K562 (cell line): ENCODE measurements at regions not wholly inside any gene's neighbourhood (a gene's known extent, or its start where the extent isn't known, plus 50 kb on each side); places are given as distances from the start of the nearest gene placed in this dataset.

Experiments used
- ATAC-seq: fragments of 200-7000 bp; cut with Tn5 transposase; 3 replicates; pipeline ENCODE4 v1.9.1; 2020; ENCODE audit warnings: moderate library complexity
- BruUV-seq: library from RNA; stranded (reverse); fragments of 400-500 nt; replicated peaks from 2 replicates; lab custom pipeline; 2021; lab: Mats Ljungman, UMichigan
- CTCF ChIA-PET: fragments of 300-600 bp; formaldehyde crosslinking; extraction: SDS; loops from one replicate; lab custom pipeline; 2021; ENCODE audit warnings: low intra/inter-chr PET ratio; lab: Yijun Ruan, JAX
- POLR2A ChIA-PET: fragments of 300-600, 350-650 bp; sonication (Branson Sonifier 250); formaldehyde crosslinking; extraction: SDS; loops from one replicate; lab custom pipeline; 2021; ENCODE audit warnings: antibody characterized with exemption, inconsistent platforms; lab: Yijun Ruan, JAX
- DNase-seq, 4 experiments: peaks; one replicate each; pipeline versions ENCODE4 v3.0.0 to v3.0.0-alpha.2; 2011 to 2018; ENCODE audit warnings: low spot score in 3 of 4, mixed read lengths in 3 of 4; ENCODE audit errors: extremely low read depth in 1 of 4
- FAIRE-seq: peaks from 2 replicates; lab custom pipeline; 2011; peaks lifted over from hg19 to GRCh38; lab: Jason Lieb, UNC
- H2AFZ ChIP-seq: 2 replicates; pipeline ENCODE4 v1.6.0; 2011; ENCODE audit warnings: low read depth, low read length, control low read depth, inconsistent platforms
- H3K27ac ChIP-seq: fragments of 200-600 bp; 3 replicates; pipeline ENCODE4 v1.8.0; 2011; ENCODE audit warnings: low read depth, mild to moderate bottlenecking, control low read depth, inconsistent platforms, low read length, moderate library complexity, mixed read lengths; ENCODE audit errors: extremely low read depth
- H3K27me3 ChIP-seq, 2 experiments: fragments of 300-600 bp in 1 of 2; 2 replicates in 1 of 2; 3 replicates in 1 of 2; pipeline versions ENCODE4 v1.6.0 to v1.8.0; 2011; ENCODE audit warnings: inconsistent platforms in 2 of 2, low read length in 2 of 2, mild to moderate bottlenecking in 1 of 2, mixed read lengths in 1 of 2, moderate library complexity in 1 of 2; ENCODE audit not compliant: control insufficient read depth in 2 of 2, insufficient read depth in 2 of 2
- H3K36me3 ChIP-seq: fragments of 300-600 bp; 3 replicates; pipeline ENCODE4 v1.8.0; 2011; ENCODE audit warnings: mild to moderate bottlenecking, low read length, inconsistent platforms; ENCODE audit not compliant: control insufficient read depth, insufficient read depth
- H3K4me1 ChIP-seq, 2 experiments: fragments of 200-600 bp in 1 of 2; replicated peaks in 1 of 2; 2 replicates in 1 of 2; 3 replicates in 1 of 2; pipeline versions ENCODE4 v1.5.1 to v1.8.0; 2011; ENCODE audit warnings: inconsistent platforms in 2 of 2, low read length in 2 of 2, mild to moderate bottlenecking in 1 of 2, mixed read lengths in 1 of 2, moderate library complexity in 1 of 2; ENCODE audit not compliant: control insufficient read depth in 2 of 2, insufficient read depth in 2 of 2
- H3K4me2 ChIP-seq: 2 replicates; pipeline ENCODE4 v1.6.1; 2011; ENCODE audit warnings: low read length, control low read depth, inconsistent platforms, mixed read lengths; ENCODE audit not compliant: insufficient read depth
- H3K4me3 ChIP-seq: fragments of 200-600 bp; sonication (generic), shearing (Covaris generic); 2 replicates; pipeline ENCODE4 v1.5.1; 2016; ENCODE audit warnings: control low read depth, inconsistent platforms
- H3K79me2 ChIP-seq: fragments of 200-600 bp; 3 replicates; pipeline ENCODE4 v1.8.0; 2011; ENCODE audit warnings: low read length, inconsistent platforms; ENCODE audit not compliant: control insufficient read depth, insufficient read depth
- H3K9ac ChIP-seq, 2 experiments: 2 replicates each; pipeline versions ENCODE4 v1.6.0 to v1.6.1; 2011; ENCODE audit warnings: low read depth in 2 of 2, low read length in 2 of 2, control low read depth in 1 of 2, inconsistent platforms in 1 of 2, mild to moderate bottlenecking in 1 of 2, mixed read lengths in 1 of 2; ENCODE audit not compliant: insufficient read depth in 1 of 2
- H3K9me1 ChIP-seq: one replicate; pipeline ENCODE4 v1.6.0; 2011; ENCODE audit warnings: inconsistent platforms, mild to moderate bottlenecking, low read length, moderate library complexity; ENCODE audit not compliant: control insufficient read depth, insufficient read depth
- H3K9me3 ChIP-seq: replicated peaks from 2 replicates; pipeline ENCODE4 v1.5.1; 2011; ENCODE audit warnings: low read depth, low read length, inconsistent platforms; ENCODE audit not compliant: control insufficient read depth, insufficient read depth
- H4K20me1 ChIP-seq: replicated peaks from 2 replicates; pipeline ENCODE4 v1.6.1; 2011; ENCODE audit warnings: low read length, inconsistent platforms, mixed read lengths; ENCODE audit not compliant: control insufficient read depth, insufficient read depth
- CTCFL ChIP-seq: IDR thresholded peaks from 2 replicates; pipeline ENCODE4 v1.6.1; 2011; ENCODE audit warnings: borderline replicate concordance, low read depth, mild to moderate bottlenecking, moderate library complexity, low read length; ENCODE audit not compliant: insufficient read depth, poor library complexity, severe bottlenecking
- HSF4 ChIP-seq: fragments of 250-450 bp; sonication (Bioruptor Pico); IDR thresholded peaks from 2 replicates; pipeline ENCODE4 v2.1.2; 2022; ENCODE audit warnings: mild to moderate bottlenecking, moderate library complexity, borderline replicate concordance
- MAFG ChIP-seq: fragments of 450-650 bp; conservative IDR thresholded peaks from 2 replicates; pipeline ENCODE4 v1.6.1; 2016; ENCODE audit warnings: missing genetic modification characterization, missing compliant biosample characterization
- NBN ChIP-seq: fragments of 450-650 bp; IDR thresholded peaks from 2 replicates; pipeline ENCODE4 v1.6.1; 2016; ENCODE audit warnings: low read depth, mild to moderate bottlenecking
- PCBP2 ChIP-seq: fragments of 200-400 bp; formaldehyde crosslinking; IDR thresholded peaks from 2 replicates; pipeline ENCODE4 v1.6.1; 2018; ENCODE audit warnings: low read length, low read depth, mild to moderate bottlenecking, moderate library complexity; ENCODE audit not compliant: poor library complexity, severe bottlenecking
- PHF20 ChIP-seq: fragments of 450-650 bp; IDR thresholded peaks from 2 replicates; pipeline ENCODE4 v1.6.1; 2018; ENCODE audit not compliant: partially characterized antibody
- PRMT5 ChIP-seq: sonication (generic); formaldehyde crosslinking; IDR thresholded peaks from 2 replicates; pipeline ENCODE4 v1.5.0; 2020; ENCODE audit warnings: missing genetic modification reagents
- PRPF4 ChIP-seq: fragments of 200-400 bp; formaldehyde crosslinking; IDR thresholded peaks from one replicate; pipeline ENCODE4 v1.6.1; 2017; ENCODE audit warnings: low read length, low read depth, mild to moderate bottlenecking; ENCODE audit not compliant: insufficient read depth, poor library complexity, severe bottlenecking
- RNF219 ChIP-seq: fragments of 250-450 bp; sonication (Bioruptor Pico); IDR thresholded peaks from 2 replicates; pipeline ENCODE4 v1.5.0; 2022; ENCODE audit warnings: mild to moderate bottlenecking
- SMAD4 ChIP-seq: fragments of 250-450 bp; sonication (Bioruptor Pico); conservative IDR thresholded peaks from 2 replicates; pipeline ENCODE4 v1.8.0; 2021; ENCODE audit warnings: inconsistent platforms, mild to moderate bottlenecking, moderate library complexity
- WGBS: fragments of 100-300 bp; shearing (Covaris generic); methylation state at CpG from one replicate; pipeline ENCODE4 v1.1.6; 2016; ENCODE audit warnings: low coverage, mixed read lengths; ENCODE audit not compliant: insufficient coverage; ENCODE audit errors: missing lambda C conversion rate; 5-methylcytosine and 5-hydroxymethylcytosine counted together
- in situ Hi-C: fragments of 300-500 bp; cut with MboI; formaldehyde crosslinking; loops from 4 replicates; pipeline ENCODE4 v1.15.0; 2018; ENCODE audit warnings: inconsistent platforms, mixed read lengths
- intact Hi-C: fragments of 100-400 bp; cut with micrococcal nuclease; formaldehyde crosslinking; loops from 2 replicates; pipeline ENCODE4 v1.14.2; 2022

DNA sequence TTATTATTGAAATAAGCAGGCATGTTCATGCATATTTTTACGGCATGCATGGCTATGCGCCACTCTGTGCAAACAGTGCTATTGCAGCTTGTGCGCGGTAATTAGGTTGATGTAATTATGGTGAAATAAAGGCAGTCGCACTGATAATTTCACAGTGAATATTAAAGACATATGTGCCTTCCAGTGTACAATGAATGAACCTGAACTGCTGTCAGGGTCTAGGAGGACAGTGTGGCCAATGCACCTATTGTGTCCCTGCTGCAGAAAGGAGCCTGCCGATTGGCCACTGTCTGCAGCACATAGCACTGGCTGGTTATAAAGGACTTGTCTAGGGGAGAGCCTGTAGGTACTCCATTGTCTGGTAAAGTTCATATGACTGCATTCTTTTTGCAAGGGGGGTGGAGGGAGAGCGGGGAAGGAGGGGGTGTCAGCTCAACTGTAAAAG lies 340.4 kb downstream of the USP25 start:
- POLR2A ChIA-PET = no interaction called here
- H3K4me2 ChIP-seq = no peak overlapping the region
- TF ChIP-seq MAFG (tag) = no peak
- TF ChIP-seq PHF20 = no peak
- TF ChIP-seq SMAD4 (CRISPR knock-in tag) = no peak
- TF ChIP-seq PRPF4 = no peak
- TF ChIP-seq PRMT5 (CRISPR knock-in tag) = no peak
- no peak for TF ChIP-seq NBN
- no peak for TF ChIP-seq RNF219
- no peak for TF ChIP-seq PCBP2
- TF ChIP-seq HSF4 (CRISPR knock-in tag) = no peak
- no peak for TF ChIP-seq CTCFL
- TF ChIP-seq, all 486 proteins: peak for 0
- DNase-seq = no peak
- Histone ChIP-seq H3K4me1 (no peaks in the 10 kb centered on the region), H3K36me3 (no peaks in the 10 kb centered on the region), H3K9me1 (no peaks in the 10 kb centered on the region), H4K20me1 (no peaks in the 10 kb centered on the region), H3K27ac (no peak overlapping the region), H3K27me3 (no peaks in the 10 kb centered on the region), H3K4me3 (no peak overlapping the region), H3K9me3 (no peaks in the 10 kb centered on the region), H2AFZ (no peak overlapping the region), H3K9ac (no peak overlapping the region), H3K79me2 (no peaks in the 10 kb centered on the region)
- intact Hi-C loops (no loop called here), in situ Hi-C loops (no loop called here)
- BruUV-seq = no TSS peak
- ATAC-seq = no peak
- no peak for FAIRE-seq
- WGBS = 16% methylated on average over 6 of the region's 7 CpGs
- CTCF ChIA-PET = no interaction called here
